ENCODE measurements at regions not wholly inside any gene's neighbourhood (a gene's known extent, or its start where the extent isn't known, plus 50 kb on each side); places are given as distances from the start of the nearest gene placed in this dataset.

GRCh38 chr5:125149110-125149509 lies 402.7 kb upstream of the ZNF608 start:
- no peak for DNase-seq

- peak; percentile 61 for DNase-seq
Observed at GRCh38 chr5:125149527-125149926, 403.1 kb upstream of the ZNF608 start.

GRCh38 chr5:125150041-125150669 lies 403.7 kb upstream of the ZNF608 start:
- no peak for DNase-seq

- peak; percentile 40 for DNase-seq
Observed at GRCh38 chr5:125151150-125151900, 404.9 kb upstream of the ZNF608 start.

GRCh38 chr5:125152044-125152443 lies 405.6 kb upstream of the ZNF608 start:
- DNase-seq: no peak

- no peak for DNase-seq
Observed at GRCh38 chr5:125152461-125153189, 406.2 kb upstream of the ZNF608 start.

GRCh38 chr5:125153231-125153630 lies 406.8 kb upstream of the ZNF608 start:
- DNase-seq: no peak

- no peak for DNase-seq
Observed at GRCh38 chr5:125154301-125155110, 408.1 kb upstream of the ZNF608 start.

GRCh38 chr5:125160787-125161502 lies 414.5 kb upstream of the ZNF608 start:
- peak; percentile 91 for DNase-seq

- DNase-seq: no peak
Observed at GRCh38 chr5:125162714-125163113, 416.3 kb upstream of the ZNF608 start.

- DNase-seq: no peak
Observed at GRCh38 chr5:125169396-125169795, 423.0 kb upstream of the ZNF608 start.

GRCh38 chr5:125171641-125172040 lies 425.2 kb upstream of the ZNF608 start:
- no peak for DNase-seq

GRCh38 chr5:125175348-125176004 lies 429.0 kb upstream of the ZNF608 start:
- no peak for DNase-seq

- no peak for DNase-seq
Observed at GRCh38 chr5:125176005-125176390, 429.6 kb upstream of the ZNF608 start.

GRCh38 chr5:125177340-125177739 lies 430.9 kb upstream of the ZNF608 start:
- DNase-seq: no peak

GRCh38 chr5:125179612-125180011 lies 433.2 kb upstream of the ZNF608 start:
- DNase-seq: peak; percentile 71

GRCh38 chr5:125180231-125180829 lies 433.9 kb upstream of the ZNF608 start:
- no peak for DNase-seq

GRCh38 chr5:125181159-125181558 lies 434.7 kb upstream of the ZNF608 start:
- DNase-seq: no peak

- DNase-seq: no peak
Observed at GRCh38 chr5:125181955-125182354, 435.5 kb upstream of the ZNF608 start.

- no peak for DNase-seq
Observed at GRCh38 chr5:125185740-125186139, 439.3 kb upstream of the ZNF608 start.

GRCh38 chr5:125186911-125187375 lies 440.5 kb upstream of the ZNF608 start:
- no peak for DNase-seq
